Natural killer cell treated with Interleukin-12 subunit alpha and Interleukin-12 subunit beta and Interleukin-15 and Interleukin-18, amount 100 ng/mL, for 72 hours (primary cell): ENCODE measurements at regions not wholly inside any gene's neighbourhood (a gene's known extent, or its start where the extent isn't known, plus 50 kb on each side); places are given as distances from the start of the nearest gene placed in this dataset.
"Not testable (repeated sequence)": the region's sequence is repeated elsewhere in the genome, so short reads cannot be mapped to it uniquely, and the experiment has no call there.

Experiments
- ATAC-seq, 2 donors: fragments of 150-1000 bp; cut with Tn5 transposase in 1 of 2; sonication (Bioruptor Pico), chemical (Tn5 transposase) in 1 of 2; 2 replicates each; pipeline ENCODE4 v1.10.0; 2021
- DNase-seq: peaks from one replicate; pipeline ENCODE4 v3.0.0; 2022; ENCODE audit warnings: low spot score
- H3K27ac Mint-ChIP-seq, 2 donors: 1 replicate in 1 of 2; 2 replicates in 1 of 2; pipeline ENCODE4 v1.8.0; 2022; ENCODE audit warnings: mixed read lengths in 2 of 2, mild to moderate bottlenecking in 1 of 2, moderate library complexity in 1 of 2
- H3K27me3 Mint-ChIP-seq, 2 donors: 1 replicate in 1 of 2; 2 replicates in 1 of 2; pipeline ENCODE4 v1.8.0; 2022; ENCODE audit warnings: mixed read lengths in 2 of 2
- H3K36me3 Mint-ChIP-seq: one replicate; pipeline ENCODE4 v1.8.0; 2022; ENCODE audit warnings: mixed read lengths
- H3K4me1 Mint-ChIP-seq, 2 donors: 1 replicate in 1 of 2; 2 replicates in 1 of 2; pipeline ENCODE4 v1.8.0; 2022; ENCODE audit warnings: low read depth in 2 of 2, mixed read lengths in 2 of 2, mild to moderate bottlenecking in 1 of 2
- H3K4me3 Mint-ChIP-seq: one replicate; pipeline ENCODE4 v1.8.0; 2022; ENCODE audit warnings: mixed read lengths
- H3K9me3 Mint-ChIP-seq: 2 replicates; pipeline ENCODE4 v1.8.0; 2022; ENCODE audit warnings: mixed read lengths

- Mint-ChIP-seq H3K36me3 (no peaks in the 10 kb centered on the region), H3K9me3 (no peaks in the 10 kb centered on the region), H3K27ac (no peak overlapping the region), H3K27me3 (peaks cover 14 to 21% of the 10 kb centered on the region in 2 donors), H3K4me1 (no peaks in the 10 kb centered on the region), H3K4me3 (no peak overlapping the region)
- ATAC-seq (no peak), DNase-seq (no peak)
These were observed 79.1 kb upstream of the SLC22A23 start for GRCh38 chr6:3535776-3536435.

- no peaks in the 10 kb centered on the region for H3K9me3 Mint-ChIP-seq
- H3K36me3 Mint-ChIP-seq: no peaks in the 10 kb centered on the region
- no peak overlapping the region for H3K4me3 Mint-ChIP-seq
- H3K4me1 Mint-ChIP-seq: no peaks in the 10 kb centered on the region
- no peak for DNase-seq
- ATAC-seq: no peak
- peaks cover 18 to 27% of the 10 kb centered on the region in 2 donors for H3K27me3 Mint-ChIP-seq
- H3K27ac Mint-ChIP-seq: no peak overlapping the region
These were observed 78.4 kb upstream of the SLC22A23 start for GRCh38 chr6:3535033-3535775.

DNA sequence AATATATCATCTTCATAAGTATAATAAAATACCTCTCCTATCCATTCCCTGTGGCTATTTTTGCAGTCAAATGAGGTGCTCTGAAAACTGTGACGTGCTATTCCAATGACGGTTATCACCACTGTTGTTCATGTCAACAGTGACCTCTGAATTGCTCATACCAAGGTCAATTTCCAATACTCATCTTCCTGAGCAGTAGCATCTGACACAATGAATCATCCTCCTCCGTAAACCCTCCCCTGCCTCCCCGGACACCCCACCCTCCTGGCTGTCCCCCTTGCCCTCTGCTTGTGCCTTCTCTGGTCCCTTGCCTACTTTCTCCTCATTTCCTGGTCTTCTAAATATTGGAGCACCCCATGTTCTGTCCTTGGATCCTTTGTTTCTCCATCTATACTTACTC lies 77.7 kb upstream of the SLC22A23 start:
- Mint-ChIP-seq H3K9me3 (no peaks in the 10 kb centered on the region), H3K27ac (no peak overlapping the region), H3K36me3 (no peaks in the 10 kb centered on the region), H3K4me3 (no peak overlapping the region), H3K27me3 (peaks cover 20 to 30% of the 10 kb centered on the region in 2 donors), H3K4me1 (no peaks in the 10 kb centered on the region)
- DNase-seq (no peak), ATAC-seq (no peak)

- H3K36me3 Mint-ChIP-seq: no peaks in the 10 kb centered on the region
- no peak for ATAC-seq
- DNase-seq: no peak
- no peak overlapping the region for H3K4me3 Mint-ChIP-seq
- H3K27me3 Mint-ChIP-seq: peaks cover 20 to 25% of the 10 kb centered on the region in 2 donors
- no peak overlapping the region for H3K27ac Mint-ChIP-seq
- no peaks in the 10 kb centered on the region for H3K9me3 Mint-ChIP-seq
- H3K4me1 Mint-ChIP-seq: no peaks in the 10 kb centered on the region
These were observed 77.1 kb upstream of the SLC22A23 start for GRCh38 chr6:3533981-3534380.

DNA sequence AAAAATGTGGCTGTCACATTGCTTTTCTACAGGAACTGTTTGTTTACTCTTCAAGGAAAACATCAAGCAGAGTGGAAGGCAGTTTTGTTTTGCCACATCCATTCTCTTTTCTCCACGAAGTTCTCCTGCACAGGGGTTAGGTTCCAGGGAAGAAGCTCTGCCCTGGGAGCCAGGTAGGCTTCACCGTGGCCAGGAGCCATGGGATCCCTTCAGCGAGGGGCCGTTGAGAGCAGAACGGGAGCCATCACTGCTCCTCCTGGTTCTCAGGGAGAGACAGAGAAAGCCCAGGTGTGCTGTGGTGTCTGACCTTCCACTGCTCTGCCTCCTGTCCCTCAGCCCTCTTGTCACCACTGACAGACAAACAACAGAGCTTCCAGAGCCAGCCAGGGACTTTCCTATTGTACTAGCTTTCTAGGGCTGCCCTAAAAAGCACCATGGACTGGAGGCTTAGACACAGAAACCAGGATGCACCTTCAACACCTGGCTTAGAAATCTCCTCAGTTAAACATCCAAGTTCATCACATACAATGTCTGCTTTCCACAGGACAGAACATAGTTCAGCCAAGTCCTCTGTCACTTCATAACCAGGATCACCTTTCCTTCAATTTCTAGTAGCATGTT lies 75.6 kb upstream of the SLC22A23 start:
- Mint-ChIP-seq H3K4me1 (no peaks in the 10 kb centered on the region), H3K9me3 (no peaks in the 10 kb centered on the region), H3K27ac (no peak overlapping the region), H3K36me3 (no peaks in the 10 kb centered on the region), H3K4me3 (no peak overlapping the region), H3K27me3 (peaks cover 16 to 18% of the 10 kb centered on the region in 2 donors)
- DNase-seq (no peak), ATAC-seq (no peak)

- H3K27me3 Mint-ChIP-seq: peaks cover 16 to 18% of the 10 kb centered on the region in 2 donors
- ATAC-seq (no peak), DNase-seq (no peak)
- no peaks in the 10 kb centered on the region for H3K36me3 Mint-ChIP-seq
- H3K4me3 Mint-ChIP-seq: no peak overlapping the region
- no peak overlapping the region for H3K27ac Mint-ChIP-seq
- no peaks in the 10 kb centered on the region for H3K4me1 Mint-ChIP-seq
- no peaks in the 10 kb centered on the region for H3K9me3 Mint-ChIP-seq
These were observed 74.6 kb upstream of the SLC22A23 start for GRCh38 chr6:3531481-3531880.

GRCh38 chr6:3530515-3530914 lies 73.7 kb upstream of the SLC22A23 start:
- Mint-ChIP-seq H3K27me3 (peaks cover 16 to 18% of the 10 kb centered on the region in 2 donors), H3K27ac (no peak overlapping the region), H3K4me3 (no peak overlapping the region), H3K9me3 (no peaks in the 10 kb centered on the region), H3K4me1 (no peaks in the 10 kb centered on the region), H3K36me3 (no peaks in the 10 kb centered on the region)
- DNase-seq: no peak
- no peak for ATAC-seq

GRCh38 chr6:3529721-3530120 lies 72.9 kb upstream of the SLC22A23 start:
- Mint-ChIP-seq H3K4me1 (no peaks in the 10 kb centered on the region), H3K27me3 (peaks cover 13 to 18% of the 10 kb centered on the region in 2 donors), H3K36me3 (no peaks in the 10 kb centered on the region), H3K9me3 (no peaks in the 10 kb centered on the region), H3K4me3 (no peak overlapping the region), H3K27ac (no peak overlapping the region)
- no peak for DNase-seq
- no peak for ATAC-seq

DNA sequence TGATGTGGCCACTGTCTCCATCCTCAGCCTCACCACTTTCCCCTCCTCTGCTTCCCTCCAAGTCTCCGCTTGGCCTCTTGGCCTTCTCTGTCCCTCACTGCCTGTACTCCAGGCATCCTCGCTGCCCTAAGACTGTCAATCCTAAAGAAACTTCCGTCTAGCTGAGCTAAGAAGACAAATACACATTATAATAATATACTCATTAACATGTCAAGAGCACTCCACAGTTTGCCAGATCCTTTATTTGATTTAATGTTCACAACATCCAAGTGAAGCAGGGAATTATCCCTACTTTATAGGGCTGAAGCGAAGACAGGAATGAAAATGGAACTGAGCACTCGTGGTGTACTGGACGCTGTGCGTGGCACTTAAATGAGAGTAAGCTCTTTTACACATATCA lies 72.4 kb upstream of the SLC22A23 start:
- Mint-ChIP-seq H3K27me3 (peaks cover 9 to 18% of the 10 kb centered on the region in 2 donors), H3K9me3 (no peaks in the 10 kb centered on the region), H3K4me3 (no peak overlapping the region), H3K4me1 (no peaks in the 10 kb centered on the region), H3K36me3 (no peaks in the 10 kb centered on the region), H3K27ac (no peak overlapping the region)
- DNase-seq (no peak), ATAC-seq (no peak)

- H3K36me3 Mint-ChIP-seq, H3K27ac Mint-ChIP-seq, H3K9me3 Mint-ChIP-seq, H3K4me1 Mint-ChIP-seq, H3K4me3 Mint-ChIP-seq, ATAC-seq, DNase-seq: not testable (repeated sequence)
- peaks cover 9 to 18% of the 10 kb centered on the region in 2 donors for H3K27me3 Mint-ChIP-seq
These were observed 71.3 kb upstream of the SLC22A23 start for GRCh38 chr6:3528081-3528671.

GRCh38 chr6:3527651-3527977 lies 70.8 kb upstream of the SLC22A23 start:
- Mint-ChIP-seq H3K27me3 (peaks cover 9 to 16% of the 10 kb centered on the region in 2 donors), H3K4me3 (no peak overlapping the region), H3K4me1 (no peaks in the 10 kb centered on the region), H3K27ac (no peak overlapping the region), H3K36me3 (no peaks in the 10 kb centered on the region), H3K9me3 (no peaks in the 10 kb centered on the region)
- no peak for ATAC-seq
- no peak for DNase-seq

GRCh38 chr6:3526962-3527650 lies 70.3 kb upstream of the SLC22A23 start:
- Mint-ChIP-seq H3K4me3 (no peak overlapping the region), H3K4me1 (no peaks in the 10 kb centered on the region), H3K9me3 (no peaks in the 10 kb centered on the region), H3K27me3 (peaks cover 9 to 14% of the 10 kb centered on the region in 2 donors), H3K36me3 (no peaks in the 10 kb centered on the region), H3K27ac (no peak overlapping the region)
- ATAC-seq: no peak
- DNase-seq: no peak

GRCh38 chr6:3525915-3526314 lies 69.1 kb upstream of the SLC22A23 start:
- no peak overlapping the region for H3K27ac Mint-ChIP-seq
- no peak for ATAC-seq
- DNase-seq: no peak
- H3K9me3 Mint-ChIP-seq: no peaks in the 10 kb centered on the region
- H3K4me3 Mint-ChIP-seq: no peak overlapping the region
- H3K27me3 Mint-ChIP-seq: peaks cover 13 to 17% of the 10 kb centered on the region in 2 donors
- no peaks in the 10 kb centered on the region for H3K36me3 Mint-ChIP-seq
- no peaks in the 10 kb centered on the region for H3K4me1 Mint-ChIP-seq
